D721Med (cell line): ENCODE measurements at regions not wholly inside any gene's neighbourhood (a gene's known extent, or its start where the extent isn't known, plus 50 kb on each side); places are given as distances from the start of the nearest gene placed in this dataset.

Experiments used
- DNase-seq: peaks from one replicate; pipeline ENCODE4 v3.0.0; 2011; ENCODE audit warnings: low spot score; ENCODE audit not compliant: insufficient read length
- FAIRE-seq: peaks from 2 replicates; lab custom pipeline; 2011; peaks lifted over from hg19 to GRCh38; lab: Jason Lieb, UNC
- TF ChIP-seq, protein P1 (sequence below): IDR thresholded peaks from 2 replicates; pipeline ENCODE4 v1.5.1; 2012; ENCODE audit warnings: mild to moderate bottlenecking, control low read depth; ENCODE audit not compliant: insufficient read depth; ENCODE audit errors: missing control alignments

DNA sequence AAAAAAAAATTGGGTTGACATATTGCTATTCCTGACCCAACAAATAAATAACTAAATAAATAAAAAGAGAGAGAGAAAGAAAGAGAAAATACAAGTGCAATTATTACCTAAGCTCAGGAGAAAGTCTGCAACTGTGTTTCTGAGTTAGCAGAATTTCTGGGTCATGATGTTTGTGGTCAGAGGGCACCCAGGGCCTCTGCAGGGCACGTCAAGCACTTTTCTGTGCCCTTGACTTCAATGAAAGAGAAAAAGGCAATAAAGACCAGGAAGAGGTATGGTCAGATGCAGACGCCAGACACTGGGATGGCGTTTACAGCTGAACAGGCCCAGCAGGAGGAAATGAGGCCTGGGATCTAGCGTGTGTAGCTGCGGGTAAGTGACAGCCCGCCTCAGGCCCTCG, 160.9 kb upstream of the GDF10 start:
- FAIRE-seq = no peak
- no peak for DNase-seq
- TF ChIP-seq, protein P1, sequence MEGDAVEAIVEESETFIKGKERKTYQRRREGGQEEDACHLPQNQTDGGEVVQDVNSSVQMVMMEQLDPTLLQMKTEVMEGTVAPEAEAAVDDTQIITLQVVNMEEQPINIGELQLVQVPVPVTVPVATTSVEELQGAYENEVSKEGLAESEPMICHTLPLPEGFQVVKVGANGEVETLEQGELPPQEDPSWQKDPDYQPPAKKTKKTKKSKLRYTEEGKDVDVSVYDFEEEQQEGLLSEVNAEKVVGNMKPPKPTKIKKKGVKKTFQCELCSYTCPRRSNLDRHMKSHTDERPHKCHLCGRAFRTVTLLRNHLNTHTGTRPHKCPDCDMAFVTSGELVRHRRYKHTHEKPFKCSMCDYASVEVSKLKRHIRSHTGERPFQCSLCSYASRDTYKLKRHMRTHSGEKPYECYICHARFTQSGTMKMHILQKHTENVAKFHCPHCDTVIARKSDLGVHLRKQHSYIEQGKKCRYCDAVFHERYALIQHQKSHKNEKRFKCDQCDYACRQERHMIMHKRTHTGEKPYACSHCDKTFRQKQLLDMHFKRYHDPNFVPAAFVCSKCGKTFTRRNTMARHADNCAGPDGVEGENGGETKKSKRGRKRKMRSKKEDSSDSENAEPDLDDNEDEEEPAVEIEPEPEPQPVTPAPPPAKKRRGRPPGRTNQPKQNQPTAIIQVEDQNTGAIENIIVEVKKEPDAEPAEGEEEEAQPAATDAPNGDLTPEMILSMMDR = no peak

DNA sequence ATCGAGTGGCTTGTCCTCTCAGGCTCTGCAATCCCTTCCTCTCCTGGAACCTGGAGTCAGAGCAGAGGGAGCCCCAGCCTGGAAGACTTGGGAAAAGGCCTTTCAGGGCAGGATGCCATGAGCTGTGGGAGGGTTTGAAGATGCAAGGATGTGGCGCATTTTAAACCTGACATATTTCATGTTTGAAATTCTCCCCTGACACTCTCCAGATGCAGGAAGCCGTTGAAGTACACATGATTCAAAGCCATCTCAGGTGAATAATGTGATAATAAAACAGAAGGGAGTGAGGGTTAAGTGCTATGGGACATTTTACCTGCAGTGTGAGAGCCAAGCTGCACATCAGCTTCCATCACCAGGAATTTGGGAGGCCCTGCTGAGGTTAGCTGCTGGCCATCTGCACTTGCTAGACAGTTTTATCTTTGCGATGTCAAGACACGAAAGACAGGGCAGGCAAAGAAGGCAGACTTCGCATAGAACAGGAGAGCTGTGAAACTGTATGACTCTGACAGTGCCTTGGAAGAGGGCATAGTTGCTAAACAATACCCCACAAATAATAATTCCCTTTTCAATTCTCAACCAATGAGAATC, 159.1 kb upstream of the GDF10 start:
- FAIRE-seq (no peak), DNase-seq (no peak)
- TF ChIP-seq, protein P1 = no peak

DNA sequence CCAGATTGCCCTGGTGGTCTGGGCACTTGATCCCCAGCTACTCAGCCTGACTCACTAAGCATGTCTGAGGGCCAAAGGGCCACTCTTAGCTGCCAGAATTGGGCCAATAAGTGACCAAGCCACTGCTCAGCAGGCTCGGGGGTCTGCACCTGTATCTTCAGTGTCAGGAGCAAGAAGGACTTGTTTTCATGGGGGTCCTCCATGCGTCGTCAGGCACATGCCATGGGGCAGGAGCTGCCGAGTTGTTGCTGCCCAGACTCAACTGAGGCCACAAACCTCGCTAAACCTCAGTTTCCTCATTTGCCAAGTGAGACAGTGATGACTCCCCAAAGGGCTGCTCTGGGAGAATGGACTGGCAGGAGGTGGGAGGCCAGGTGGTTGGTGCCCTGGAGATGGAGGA, 158.6 kb upstream of the GDF10 start:
- no peak for FAIRE-seq
- TF ChIP-seq, protein P1 = no peak

DNA sequence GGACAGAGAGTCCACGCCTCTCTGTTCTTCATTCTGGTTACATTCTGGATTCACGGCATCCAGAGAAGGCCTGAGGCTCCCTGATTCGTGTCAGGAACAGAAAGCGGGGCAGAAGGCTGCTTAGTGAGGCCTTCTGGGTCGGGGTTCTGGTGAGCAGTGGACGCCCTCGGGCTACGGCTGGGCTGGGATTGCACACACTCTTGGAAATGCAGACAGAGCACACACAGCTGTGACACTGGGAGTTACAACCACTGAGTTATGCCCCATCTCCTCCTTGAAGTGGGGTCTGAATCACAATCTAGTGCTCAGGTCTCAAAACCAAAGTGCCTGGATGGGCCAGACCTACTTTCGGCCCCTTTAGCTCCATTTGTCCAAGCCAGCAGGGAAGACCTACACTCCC, 156.9 kb upstream of the GDF10 start:
- FAIRE-seq = no peak
- no peak for DNase-seq
- TF ChIP-seq, protein P1 = no peak

More for the DNA sequence above, 158.6 kb upstream of the GDF10 start:
- no peak for DNase-seq

DNA sequence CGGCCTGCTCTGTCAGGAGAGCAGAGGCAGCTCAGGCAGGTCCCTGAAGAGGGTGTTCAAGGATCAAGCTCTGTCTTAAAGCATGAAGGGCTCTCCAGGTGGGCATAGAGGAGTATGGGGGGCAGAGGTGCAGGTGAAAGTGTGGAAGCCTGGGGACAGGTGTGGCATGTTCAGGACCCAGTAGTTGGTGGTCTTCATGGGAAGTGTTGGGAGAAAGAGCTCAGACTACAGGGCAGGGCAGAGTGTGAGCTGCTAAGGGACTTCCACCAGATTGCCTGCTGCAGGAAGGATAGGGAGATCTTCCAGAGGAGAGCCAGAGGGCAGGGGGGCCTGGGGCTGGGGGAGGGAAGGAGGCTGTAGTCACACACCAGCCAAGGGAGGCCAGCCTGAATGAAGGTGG, 156.5 kb upstream of the GDF10 start:
- TF ChIP-seq, protein P1 = no peak
- DNase-seq (no peak), FAIRE-seq (no peak)

DNA sequence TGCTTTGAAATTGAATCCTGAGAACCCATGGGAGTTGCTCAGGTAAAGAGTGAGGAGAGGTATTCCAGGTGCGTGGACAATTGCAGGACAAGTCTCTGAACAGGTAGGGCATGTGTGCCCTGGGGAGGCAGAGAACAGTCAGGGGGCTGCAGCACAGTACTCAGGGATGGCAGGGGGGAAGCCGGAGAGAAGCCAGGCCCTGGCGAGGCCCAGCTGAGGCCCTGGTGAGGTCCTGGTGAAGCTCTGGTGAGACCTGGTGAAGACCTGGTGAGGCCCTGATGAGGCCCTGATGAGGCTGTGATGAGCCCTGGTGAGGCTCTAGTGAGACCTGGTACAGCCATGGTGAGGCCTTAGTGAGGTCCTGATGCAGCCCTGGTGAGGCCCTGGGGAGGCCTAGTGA, 155.5 kb upstream of the GDF10 start:
- FAIRE-seq (no peak), DNase-seq (no peak)
- TF ChIP-seq, protein P1 = no peak

DNA sequence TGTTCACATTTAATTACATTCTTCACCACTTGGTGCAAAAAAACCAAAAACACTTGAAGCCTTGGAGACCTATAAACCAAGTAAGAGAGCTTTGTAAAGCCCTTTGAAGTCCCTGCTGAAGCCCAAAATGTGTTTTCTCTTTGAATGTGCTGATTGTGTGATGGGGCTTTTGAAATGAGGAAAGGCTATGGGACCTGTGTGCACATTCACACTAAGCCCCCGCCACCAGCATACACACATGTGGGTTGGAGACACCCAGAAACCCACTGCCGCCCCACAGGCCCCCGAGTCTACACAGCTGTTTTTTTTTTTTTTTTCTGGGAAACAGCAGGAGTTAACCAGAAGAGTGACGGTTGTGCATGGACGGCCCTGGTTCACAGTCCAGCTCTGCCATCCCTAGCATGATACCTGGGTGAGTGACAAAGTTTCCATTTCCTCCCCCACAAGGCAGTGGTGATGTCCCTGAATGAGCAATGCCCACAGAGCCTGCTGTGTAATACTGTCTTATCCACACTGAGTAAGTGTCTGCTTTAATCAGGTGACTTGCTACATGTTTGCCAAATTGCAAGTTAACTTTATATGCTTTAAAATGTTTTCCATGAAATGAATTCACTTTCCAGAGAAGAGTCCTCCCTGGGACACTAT, 154.6 kb upstream of the GDF10 start:
- TF ChIP-seq, protein P1 = no peak
- FAIRE-seq (no peak), DNase-seq (no peak)
